Activated T-helper 2 cell treated with anti-CD3 and anti-CD28 coated beads, Interferon-gamma antibody, Interleukin-2, Interleukin-4, amounts not matched to agents 10 μg/mL and 5 μg/mL and 100 μg/mL, durations not matched to agents 14 hours and 24 hours and 36 hours (primary cell): ENCODE measurements at regions not wholly inside any gene's neighbourhood (a gene's known extent, or its start where the extent isn't known, plus 50 kb on each side); places are given as distances from the start of the nearest gene placed in this dataset.

Experiments used
- DNase-seq: peaks from one replicate; pipeline ENCODE4 v3.0.0; 2021; ENCODE audit warnings: low spot score
- H3K27ac Mint-ChIP-seq: one replicate; pipeline ENCODE4 v1.8.0; 2021; ENCODE audit warnings: mixed read lengths
- H3K27me3 Mint-ChIP-seq: one replicate; pipeline ENCODE4 v1.8.0; 2021; ENCODE audit warnings: low read depth, mixed read lengths
- H3K36me3 Mint-ChIP-seq: one replicate; pipeline ENCODE4 v1.8.0; 2021; ENCODE audit warnings: low read depth, mixed read lengths
- H3K4me1 Mint-ChIP-seq: one replicate; pipeline ENCODE4 v1.8.0; 2021; ENCODE audit warnings: low read depth, mixed read lengths
- H3K4me3 Mint-ChIP-seq: one replicate; pipeline ENCODE4 v1.8.0; 2021; ENCODE audit warnings: low read depth, mild to moderate bottlenecking, moderate library complexity, mixed read lengths
- H3K9me3 Mint-ChIP-seq: one replicate; pipeline ENCODE4 v1.8.0; 2021; ENCODE audit warnings: mixed read lengths
- intact Hi-C: fragments of 100-400 bp; cut with micrococcal nuclease; formaldehyde crosslinking; loops from one replicate; pipeline ENCODE4 v1.15.1; 2023

GRCh38 chr22:47375621-47376321 lies 613.3 kb downstream of the TBC1D22A start:
- DNase-seq, result no peak
- Mint-ChIP-seq H3K9me3 (peaks cover 15% of the 10 kb centered on the region), H3K27me3 (no peaks in the 10 kb centered on the region), H3K4me1 (no peaks in the 10 kb centered on the region), H3K27ac (no peak overlapping the region), H3K4me3 (no peak overlapping the region), H3K36me3 (peaks cover 8% of the 10 kb centered on the region)
- intact Hi-C loops, result no loop called here

GRCh38 chr22:47374901-47375575 lies 612.6 kb downstream of the TBC1D22A start:
- H3K4me1 Mint-ChIP-seq, result no peaks in the 10 kb centered on the region
- no peak for DNase-seq
- intact Hi-C loops, result no loop called here
- H3K36me3 Mint-ChIP-seq, result peaks cover 8% of the 10 kb centered on the region
- H3K4me3 Mint-ChIP-seq, result no peak overlapping the region
- no peaks in the 10 kb centered on the region for H3K27me3 Mint-ChIP-seq
- peaks cover 15% of the 10 kb centered on the region for H3K9me3 Mint-ChIP-seq
- H3K27ac Mint-ChIP-seq, result no peak overlapping the region

GRCh38 chr22:47374273-47374771 lies 611.9 kb downstream of the TBC1D22A start:
- H3K9me3 Mint-ChIP-seq, result peaks cover 15% of the 10 kb centered on the region
- H3K36me3 Mint-ChIP-seq, result peaks cover 8% of the 10 kb centered on the region
- no peak overlapping the region for H3K4me3 Mint-ChIP-seq
- no peaks in the 10 kb centered on the region for H3K27me3 Mint-ChIP-seq
- DNase-seq, result no peak
- intact Hi-C loops, result no loop called here
- H3K27ac Mint-ChIP-seq, result no peak overlapping the region
- H3K4me1 Mint-ChIP-seq, result no peaks in the 10 kb centered on the region

- intact Hi-C loops, result no loop called here
- no peak for DNase-seq
- no peak overlapping the region for H3K4me3 Mint-ChIP-seq
- peaks cover 6% of the 10 kb centered on the region for H3K36me3 Mint-ChIP-seq
- H3K4me1 Mint-ChIP-seq, result no peaks in the 10 kb centered on the region
- H3K27ac Mint-ChIP-seq, result no peak overlapping the region
- no peaks in the 10 kb centered on the region for H3K27me3 Mint-ChIP-seq
- H3K9me3 Mint-ChIP-seq, result peaks cover 13% of the 10 kb centered on the region
Observed at GRCh38 chr22:47373648-47374272, 611.3 kb downstream of the TBC1D22A start.

GRCh38 chr22:47372596-47373385 lies 610.3 kb downstream of the TBC1D22A start:
- H3K27ac Mint-ChIP-seq, result no peak overlapping the region
- no peaks in the 10 kb centered on the region for H3K36me3 Mint-ChIP-seq

GRCh38 chr22:47372111-47372581 lies 609.7 kb downstream of the TBC1D22A start:
- H3K27me3 Mint-ChIP-seq, result no peaks in the 10 kb centered on the region
- H3K36me3 Mint-ChIP-seq, result no peaks in the 10 kb centered on the region
- no peaks in the 10 kb centered on the region for H3K9me3 Mint-ChIP-seq
- H3K4me3 Mint-ChIP-seq, result no peak overlapping the region
- intact Hi-C loops, result no loop called here
- H3K4me1 Mint-ChIP-seq, result no peaks in the 10 kb centered on the region
- DNase-seq, result no peak
- H3K27ac Mint-ChIP-seq, result no peak overlapping the region

More at GRCh38 chr22:47372596-47373385, 610.3 kb downstream of the TBC1D22A start:
- Mint-ChIP-seq H3K27me3 (no peaks in the 10 kb centered on the region), H3K9me3 (peaks cover 3% of the 10 kb centered on the region), H3K4me3 (no peak overlapping the region), H3K4me1 (no peaks in the 10 kb centered on the region)
- DNase-seq, result no peak
- intact Hi-C loops, result no loop called here

- intact Hi-C loops, result no loop called here
- H3K4me3 Mint-ChIP-seq, result no peak overlapping the region
Observed at GRCh38 chr22:47371263-47372090, 609.0 kb downstream of the TBC1D22A start.

GRCh38 chr22:47370448-47371262 lies 608.2 kb downstream of the TBC1D22A start:
- Mint-ChIP-seq H3K36me3 (no peaks in the 10 kb centered on the region), H3K9me3 (no peaks in the 10 kb centered on the region), H3K27me3 (no peaks in the 10 kb centered on the region), H3K4me1 (no peaks in the 10 kb centered on the region), H3K27ac (no peak overlapping the region), H3K4me3 (no peak overlapping the region)
- DNase-seq, result no peak
- intact Hi-C loops, result no loop called here

More at GRCh38 chr22:47371263-47372090, 609.0 kb downstream of the TBC1D22A start:
- H3K36me3 Mint-ChIP-seq, result no peaks in the 10 kb centered on the region
- no peaks in the 10 kb centered on the region for H3K27me3 Mint-ChIP-seq
- no peaks in the 10 kb centered on the region for H3K9me3 Mint-ChIP-seq
- DNase-seq, result no peak
- no peaks in the 10 kb centered on the region for H3K4me1 Mint-ChIP-seq
- no peak overlapping the region for H3K27ac Mint-ChIP-seq

- no peaks in the 10 kb centered on the region for H3K4me1 Mint-ChIP-seq
- H3K9me3 Mint-ChIP-seq, result no peaks in the 10 kb centered on the region
- no peaks in the 10 kb centered on the region for H3K27me3 Mint-ChIP-seq
- H3K36me3 Mint-ChIP-seq, result no peaks in the 10 kb centered on the region
- H3K27ac Mint-ChIP-seq, result no peak overlapping the region
- intact Hi-C loops, result no loop called here
- no peak overlapping the region for H3K4me3 Mint-ChIP-seq
- DNase-seq, result no peak
Observed at GRCh38 chr22:47369431-47370015, 607.1 kb downstream of the TBC1D22A start.

- Mint-ChIP-seq H3K4me1 (no peaks in the 10 kb centered on the region), H3K9me3 (no peaks in the 10 kb centered on the region), H3K27ac (no peak overlapping the region), H3K4me3 (no peak overlapping the region), H3K27me3 (no peaks in the 10 kb centered on the region), H3K36me3 (no peaks in the 10 kb centered on the region)
- intact Hi-C loops, result no loop called here
- no peak for DNase-seq
Observed at GRCh38 chr22:47369020-47369419, 606.6 kb downstream of the TBC1D22A start.
